GM23338 (cell line): ENCODE measurements at regions not wholly inside any gene's neighbourhood (a gene's known extent, or its start where the extent isn't known, plus 50 kb on each side); places are given as distances from the start of the nearest gene placed in this dataset.

Experiments
- ATAC-seq: fragments of 200-7000 bp; cut with Tn5 transposase; 3 replicates; pipeline ENCODE4 v1.9.1; 2020
- DNase-seq: peaks from one replicate; pipeline ENCODE4 v3.0.0-alpha.2; 2015; ENCODE audit warnings: low spot score
- H2AFZ ChIP-seq: fragments of 200-600 bp; sonication (generic); 2 replicates; pipeline ENCODE4 v1.8.0; 2016; ENCODE audit warnings: antibody characterized with exemption, mild to moderate bottlenecking, moderate library complexity
- H3F3A ChIP-seq: fragments of 200-600 bp; sonication (generic); replicated peaks from 2 replicates; pipeline ENCODE4 v1.8.0; 2017; ENCODE audit warnings: antibody characterized with exemption, mixed run types, low read depth
- H3K27ac ChIP-seq: fragments of 200-600 bp; sonication (generic); 2 replicates; pipeline ENCODE4 v1.6.1; 2016; ENCODE audit warnings: low read depth
- H3K27me3 ChIP-seq: fragments of 200-600 bp; sonication (generic); 2 replicates; pipeline ENCODE4 v1.8.0; 2016; ENCODE audit warnings: mild to moderate bottlenecking, mixed run types, moderate library complexity; ENCODE audit not compliant: insufficient read depth
- H3K36me3 ChIP-seq: fragments of 200-600 bp; sonication (generic); 2 replicates; pipeline ENCODE4 v1.8.0; 2016; ENCODE audit warnings: mild to moderate bottlenecking; ENCODE audit not compliant: insufficient read depth
- H3K4me1 ChIP-seq: fragments of 200-600 bp; sonication (generic); 2 replicates; pipeline ENCODE4 v1.8.0; 2016; ENCODE audit warnings: mild to moderate bottlenecking, moderate library complexity; ENCODE audit not compliant: insufficient read depth
- H3K4me2 ChIP-seq: fragments of 200-600 bp; sonication (generic); 2 replicates; pipeline ENCODE4 v1.7.1; 2017; ENCODE audit warnings: mixed run types
- H3K4me3 ChIP-seq: fragments of 200-600 bp; sonication (generic); 2 replicates; pipeline ENCODE4 v1.6.1; 2016; ENCODE audit warnings: mixed run types
- H3K79me2 ChIP-seq: fragments of 200-600 bp; sonication (generic); replicated peaks from 2 replicates; pipeline ENCODE4 v1.8.0; 2017; ENCODE audit warnings: mild to moderate bottlenecking; ENCODE audit not compliant: insufficient read depth
- H3K9me2 ChIP-seq: fragments of 200-600 bp; sonication (generic); 2 replicates; pipeline ENCODE4 v1.8.0; 2017; ENCODE audit not compliant: insufficient read depth
- H4K20me1 ChIP-seq: fragments of 200-600 bp; sonication (generic); replicated peaks from 2 replicates; pipeline ENCODE4 v1.8.0; 2017; ENCODE audit warnings: mild to moderate bottlenecking; ENCODE audit not compliant: insufficient read depth
- H3K27ac Mint-ChIP-seq: 2 replicates; pipeline ENCODE4 v1.8.0; 2020; ENCODE audit warnings: inconsistent platforms, mild to moderate bottlenecking, moderate library complexity, mixed read lengths
- H3K27me3 Mint-ChIP-seq: 3 replicates; pipeline ENCODE4 v1.8.0; 2022; ENCODE audit warnings: low read depth, mild to moderate bottlenecking, moderate library complexity, mixed read lengths, inconsistent platforms; ENCODE audit not compliant: insufficient read depth, poor library complexity
- H3K36me3 Mint-ChIP-seq: 3 replicates; pipeline ENCODE4 v1.8.0; 2021; ENCODE audit warnings: low read depth, mild to moderate bottlenecking, inconsistent platforms, moderate library complexity, mixed read lengths
- H3K4me1 Mint-ChIP-seq: 3 replicates; pipeline ENCODE4 v1.8.0; 2020; ENCODE audit warnings: mild to moderate bottlenecking, inconsistent platforms, mixed read lengths
- H3K4me3 Mint-ChIP-seq: 3 replicates; pipeline ENCODE4 v1.8.0; 2021; ENCODE audit warnings: moderate library complexity, mild to moderate bottlenecking, inconsistent platforms, mixed read lengths
- H3K9me3 Mint-ChIP-seq: 3 replicates; pipeline ENCODE4 v1.8.0; 2020; ENCODE audit warnings: moderate library complexity, mild to moderate bottlenecking, inconsistent platforms, mixed read lengths
- CREB1 ChIP-seq: fragments of 250-450 bp; sonication (Bioruptor Pico); IDR thresholded peaks from 2 replicates; pipeline ENCODE4 v1.5.0; 2020; ENCODE audit warnings: low read depth, mild to moderate bottlenecking, moderate library complexity
- EZH2 ChIP-seq: fragments of 200-600 bp; sonication (generic); IDR thresholded peaks from one replicate; pipeline ENCODE4 v1.8.0; 2017; ENCODE audit warnings: antibody characterized with exemption, mild to moderate bottlenecking, low read depth; ENCODE audit not compliant: unreplicated experiment
- EZH2phosphoT487 ChIP-seq: fragments of 200-600 bp; sonication (generic); IDR thresholded peaks from one replicate; pipeline ENCODE4 v1.8.1; 2018; ENCODE audit warnings: antibody characterized with exemption; ENCODE audit not compliant: unreplicated experiment
- JUNB ChIP-seq: IDR thresholded peaks from one replicate; pipeline ENCODE4 v1.6.1; 2016; ENCODE audit warnings: antibody characterized with exemption; ENCODE audit not compliant: unreplicated experiment
- NANOG ChIP-seq: IDR thresholded peaks from 2 replicates; pipeline ENCODE4 v1.6.1; 2016; ENCODE audit warnings: antibody characterized with exemption, borderline replicate concordance
- POLR2AphosphoS5 ChIP-seq: IDR thresholded peaks from 2 replicates; pipeline ENCODE4 v1.6.1; 2016; ENCODE audit warnings: antibody characterized with exemption, low read depth
- STAT1 ChIP-seq: IDR thresholded peaks from one replicate; pipeline ENCODE4 v1.6.1; 2016; ENCODE audit warnings: antibody characterized with exemption; ENCODE audit not compliant: unreplicated experiment
- ZNF114 ChIP-seq: fragments of 250-450 bp; sonication (Bioruptor Pico); IDR thresholded peaks from 2 replicates; pipeline ENCODE4 v1.5.0; 2020; ENCODE audit warnings: mild to moderate bottlenecking, moderate library complexity
- ZNF331 ChIP-seq: fragments of 250-450 bp; sonication (Bioruptor Pico); IDR thresholded peaks from 2 replicates; pipeline ENCODE4 v1.5.0; 2020; ENCODE audit warnings: low read depth, mild to moderate bottlenecking, moderate library complexity
- TF ChIP-seq, protein P1 (sequence below): IDR thresholded peaks from one replicate; pipeline ENCODE4 v1.6.1; 2018; ENCODE audit warnings: antibody characterized with exemption; ENCODE audit not compliant: unreplicated experiment
- TF ChIP-seq, protein P2 (sequence below), 2 experiments: fragments of 200-600 bp in 1 of 2; sonication (generic) in 1 of 2; conservative IDR thresholded peaks; 2 replicates each; pipeline versions ENCODE4 v1.5.1 to v1.6.1; 2016 to 2017; ENCODE audit warnings: antibody characterized with exemption in 2 of 2, low read depth in 2 of 2, mild to moderate bottlenecking in 2 of 2, moderate library complexity in 1 of 2
- TF ChIP-seq, protein P3 (sequence below): IDR thresholded peaks from 2 replicates; pipeline ENCODE4 v1.6.1; 2016; ENCODE audit warnings: antibody characterized with exemption
- TF ChIP-seq, protein P4 (sequence below): fragments of 250-450 bp; sonication (Bioruptor Pico); IDR thresholded peaks from 2 replicates; pipeline ENCODE4 v1.5.0; 2020; ENCODE audit warnings: mild to moderate bottlenecking, moderate library complexity

DNA sequence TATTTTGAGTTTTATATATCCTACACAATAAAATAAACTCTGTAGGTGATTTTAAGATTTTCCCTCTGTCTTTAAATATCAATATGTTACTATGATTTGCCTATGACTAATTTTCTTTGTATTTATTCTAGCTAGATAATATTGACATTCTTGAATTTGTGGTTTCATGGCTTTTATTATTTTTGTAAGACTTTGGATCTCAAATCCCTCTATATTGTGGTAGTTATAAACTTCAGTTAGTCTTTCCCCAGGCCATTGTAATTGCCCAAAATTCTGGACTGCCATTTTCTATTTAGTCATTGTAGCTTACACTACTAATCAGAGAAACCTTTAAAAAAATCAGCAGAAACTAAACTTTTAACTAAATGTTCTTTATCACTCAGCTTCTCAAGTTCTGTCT is 1559.3 kb upstream of the GBE1 start:
- no peaks in the 10 kb centered on the region for H3K36me3 Mint-ChIP-seq

More for the DNA sequence above, 1559.3 kb upstream of the GBE1 start:
- TF ChIP-seq STAT1 = no peak
- TF ChIP-seq, protein P1, sequence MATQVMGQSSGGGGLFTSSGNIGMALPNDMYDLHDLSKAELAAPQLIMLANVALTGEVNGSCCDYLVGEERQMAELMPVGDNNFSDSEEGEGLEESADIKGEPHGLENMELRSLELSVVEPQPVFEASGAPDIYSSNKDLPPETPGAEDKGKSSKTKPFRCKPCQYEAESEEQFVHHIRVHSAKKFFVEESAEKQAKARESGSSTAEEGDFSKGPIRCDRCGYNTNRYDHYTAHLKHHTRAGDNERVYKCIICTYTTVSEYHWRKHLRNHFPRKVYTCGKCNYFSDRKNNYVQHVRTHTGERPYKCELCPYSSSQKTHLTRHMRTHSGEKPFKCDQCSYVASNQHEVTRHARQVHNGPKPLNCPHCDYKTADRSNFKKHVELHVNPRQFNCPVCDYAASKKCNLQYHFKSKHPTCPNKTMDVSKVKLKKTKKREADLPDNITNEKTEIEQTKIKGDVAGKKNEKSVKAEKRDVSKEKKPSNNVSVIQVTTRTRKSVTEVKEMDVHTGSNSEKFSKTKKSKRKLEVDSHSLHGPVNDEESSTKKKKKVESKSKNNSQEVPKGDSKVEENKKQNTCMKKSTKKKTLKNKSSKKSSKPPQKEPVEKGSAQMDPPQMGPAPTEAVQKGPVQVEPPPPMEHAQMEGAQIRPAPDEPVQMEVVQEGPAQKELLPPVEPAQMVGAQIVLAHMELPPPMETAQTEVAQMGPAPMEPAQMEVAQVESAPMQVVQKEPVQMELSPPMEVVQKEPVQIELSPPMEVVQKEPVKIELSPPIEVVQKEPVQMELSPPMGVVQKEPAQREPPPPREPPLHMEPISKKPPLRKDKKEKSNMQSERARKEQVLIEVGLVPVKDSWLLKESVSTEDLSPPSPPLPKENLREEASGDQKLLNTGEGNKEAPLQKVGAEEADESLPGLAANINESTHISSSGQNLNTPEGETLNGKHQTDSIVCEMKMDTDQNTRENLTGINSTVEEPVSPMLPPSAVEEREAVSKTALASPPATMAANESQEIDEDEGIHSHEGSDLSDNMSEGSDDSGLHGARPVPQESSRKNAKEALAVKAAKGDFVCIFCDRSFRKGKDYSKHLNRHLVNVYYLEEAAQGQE = no peak
- TF ChIP-seq JUNB = no peak
- no peak for TF ChIP-seq CREB1 (CRISPR knock-in tag)
- no peak for TF ChIP-seq ZNF331 (CRISPR knock-in tag)
- TF ChIP-seq, protein P2, sequence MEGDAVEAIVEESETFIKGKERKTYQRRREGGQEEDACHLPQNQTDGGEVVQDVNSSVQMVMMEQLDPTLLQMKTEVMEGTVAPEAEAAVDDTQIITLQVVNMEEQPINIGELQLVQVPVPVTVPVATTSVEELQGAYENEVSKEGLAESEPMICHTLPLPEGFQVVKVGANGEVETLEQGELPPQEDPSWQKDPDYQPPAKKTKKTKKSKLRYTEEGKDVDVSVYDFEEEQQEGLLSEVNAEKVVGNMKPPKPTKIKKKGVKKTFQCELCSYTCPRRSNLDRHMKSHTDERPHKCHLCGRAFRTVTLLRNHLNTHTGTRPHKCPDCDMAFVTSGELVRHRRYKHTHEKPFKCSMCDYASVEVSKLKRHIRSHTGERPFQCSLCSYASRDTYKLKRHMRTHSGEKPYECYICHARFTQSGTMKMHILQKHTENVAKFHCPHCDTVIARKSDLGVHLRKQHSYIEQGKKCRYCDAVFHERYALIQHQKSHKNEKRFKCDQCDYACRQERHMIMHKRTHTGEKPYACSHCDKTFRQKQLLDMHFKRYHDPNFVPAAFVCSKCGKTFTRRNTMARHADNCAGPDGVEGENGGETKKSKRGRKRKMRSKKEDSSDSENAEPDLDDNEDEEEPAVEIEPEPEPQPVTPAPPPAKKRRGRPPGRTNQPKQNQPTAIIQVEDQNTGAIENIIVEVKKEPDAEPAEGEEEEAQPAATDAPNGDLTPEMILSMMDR (conservative IDR thresholded peaks at IDR 0.05; ENCODE audit: low read depth in 2 of 2) = no peak
- TF ChIP-seq, protein P3, sequence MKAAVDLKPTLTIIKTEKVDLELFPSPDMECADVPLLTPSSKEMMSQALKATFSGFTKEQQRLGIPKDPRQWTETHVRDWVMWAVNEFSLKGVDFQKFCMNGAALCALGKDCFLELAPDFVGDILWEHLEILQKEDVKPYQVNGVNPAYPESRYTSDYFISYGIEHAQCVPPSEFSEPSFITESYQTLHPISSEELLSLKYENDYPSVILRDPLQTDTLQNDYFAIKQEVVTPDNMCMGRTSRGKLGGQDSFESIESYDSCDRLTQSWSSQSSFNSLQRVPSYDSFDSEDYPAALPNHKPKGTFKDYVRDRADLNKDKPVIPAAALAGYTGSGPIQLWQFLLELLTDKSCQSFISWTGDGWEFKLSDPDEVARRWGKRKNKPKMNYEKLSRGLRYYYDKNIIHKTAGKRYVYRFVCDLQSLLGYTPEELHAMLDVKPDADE = no peak
- TF ChIP-seq, protein P4, sequence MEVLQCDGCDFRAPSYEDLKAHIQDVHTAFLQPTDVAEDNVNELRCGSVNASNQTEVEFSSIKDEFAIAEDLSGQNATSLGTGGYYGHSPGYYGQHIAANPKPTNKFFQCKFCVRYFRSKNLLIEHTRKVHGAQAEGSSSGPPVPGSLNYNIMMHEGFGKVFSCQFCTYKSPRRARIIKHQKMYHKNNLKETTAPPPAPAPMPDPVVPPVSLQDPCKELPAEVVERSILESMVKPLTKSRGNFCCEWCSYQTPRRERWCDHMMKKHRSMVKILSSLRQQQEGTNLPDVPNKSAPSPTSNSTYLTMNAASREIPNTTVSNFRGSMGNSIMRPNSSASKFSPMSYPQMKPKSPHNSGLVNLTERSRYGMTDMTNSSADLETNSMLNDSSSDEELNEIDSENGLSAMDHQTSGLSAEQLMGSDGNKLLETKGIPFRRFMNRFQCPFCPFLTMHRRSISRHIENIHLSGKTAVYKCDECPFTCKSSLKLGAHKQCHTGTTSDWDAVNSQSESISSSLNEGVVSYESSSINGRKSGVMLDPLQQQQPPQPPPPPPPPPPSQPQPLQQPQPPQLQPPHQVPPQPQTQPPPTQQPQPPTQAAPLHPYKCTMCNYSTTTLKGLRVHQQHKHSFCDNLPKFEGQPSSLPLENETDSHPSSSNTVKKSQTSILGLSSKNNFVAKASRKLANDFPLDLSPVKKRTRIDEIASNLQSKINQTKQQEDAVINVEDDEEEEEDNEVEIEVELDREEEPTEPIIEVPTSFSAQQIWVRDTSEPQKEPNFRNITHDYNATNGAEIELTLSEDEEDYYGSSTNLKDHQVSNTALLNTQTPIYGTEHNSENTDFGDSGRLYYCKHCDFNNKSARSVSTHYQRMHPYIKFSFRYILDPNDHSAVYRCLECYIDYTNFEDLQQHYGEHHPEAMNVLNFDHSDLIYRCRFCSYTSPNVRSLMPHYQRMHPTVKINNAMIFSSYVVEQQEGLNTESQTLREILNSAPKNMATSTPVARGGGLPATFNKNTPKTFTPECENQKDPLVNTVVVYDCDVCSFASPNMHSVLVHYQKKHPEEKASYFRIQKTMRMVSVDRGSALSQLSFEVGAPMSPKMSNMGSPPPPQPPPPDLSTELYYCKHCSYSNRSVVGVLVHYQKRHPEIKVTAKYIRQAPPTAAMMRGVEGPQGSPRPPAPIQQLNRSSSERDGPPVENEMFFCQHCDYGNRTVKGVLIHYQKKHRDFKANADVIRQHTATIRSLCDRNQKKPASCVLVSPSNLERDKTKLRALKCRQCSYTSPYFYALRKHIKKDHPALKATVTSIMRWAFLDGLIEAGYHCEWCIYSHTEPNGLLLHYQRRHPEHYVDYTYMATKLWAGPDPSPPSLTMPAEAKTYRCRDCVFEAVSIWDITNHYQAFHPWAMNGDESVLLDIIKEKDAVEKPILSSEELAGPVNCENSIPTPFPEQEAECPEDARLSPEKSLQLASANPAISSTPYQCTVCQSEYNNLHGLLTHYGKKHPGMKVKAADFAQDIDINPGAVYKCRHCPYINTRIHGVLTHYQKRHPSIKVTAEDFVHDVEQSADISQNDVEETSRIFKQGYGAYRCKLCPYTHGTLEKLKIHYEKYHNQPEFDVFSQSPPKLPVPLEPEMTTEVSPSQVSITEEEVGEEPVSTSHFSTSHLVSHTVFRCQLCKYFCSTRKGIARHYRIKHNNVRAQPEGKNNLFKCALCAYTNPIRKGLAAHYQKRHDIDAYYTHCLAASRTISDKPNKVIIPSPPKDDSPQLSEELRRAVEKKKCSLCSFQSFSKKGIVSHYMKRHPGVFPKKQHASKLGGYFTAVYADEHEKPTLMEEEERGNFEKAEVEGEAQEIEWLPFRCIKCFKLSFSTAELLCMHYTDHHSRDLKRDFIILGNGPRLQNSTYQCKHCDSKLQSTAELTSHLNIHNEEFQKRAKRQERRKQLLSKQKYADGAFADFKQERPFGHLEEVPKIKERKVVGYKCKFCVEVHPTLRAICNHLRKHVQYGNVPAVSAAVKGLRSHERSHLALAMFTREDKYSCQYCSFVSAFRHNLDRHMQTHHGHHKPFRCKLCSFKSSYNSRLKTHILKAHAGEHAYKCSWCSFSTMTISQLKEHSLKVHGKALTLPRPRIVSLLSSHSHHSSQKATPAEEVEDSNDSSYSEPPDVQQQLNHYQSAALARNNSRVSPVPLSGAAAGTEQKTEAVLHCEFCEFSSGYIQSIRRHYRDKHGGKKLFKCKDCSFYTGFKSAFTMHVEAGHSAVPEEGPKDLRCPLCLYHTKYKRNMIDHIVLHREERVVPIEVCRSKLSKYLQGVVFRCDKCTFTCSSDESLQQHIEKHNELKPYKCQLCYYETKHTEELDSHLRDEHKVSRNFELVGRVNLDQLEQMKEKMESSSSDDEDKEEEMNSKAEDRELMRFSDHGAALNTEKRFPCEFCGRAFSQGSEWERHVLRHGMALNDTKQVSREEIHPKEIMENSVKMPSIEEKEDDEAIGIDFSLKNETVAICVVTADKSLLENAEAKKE (CRISPR knock-in tag) = no peak
- no peak for TF ChIP-seq POLR2AphosphoS5
- no peak for TF ChIP-seq EZH2phosphoT487
- TF ChIP-seq ZNF114 (CRISPR knock-in tag) = no peak
- no peak for TF ChIP-seq NANOG
- TF ChIP-seq EZH2 = no peak
- Histone ChIP-seq H3K4me1 (peaks cover 10% of the 10 kb centered on the region), H3K9me2 (peaks cover 6% of the 10 kb centered on the region; the same call in 1 of the 2 replicates), H3K4me2 (no peak overlapping the region), H3K27ac (no peak overlapping the region), H3K27me3 (no peaks in the 10 kb centered on the region), H3K79me2 (no peaks in the 10 kb centered on the region), H3K4me3 (no peak overlapping the region), H2AFZ (no peak overlapping the region), H4K20me1 (no peaks in the 10 kb centered on the region), H3F3A (no peaks in the 10 kb centered on the region), H3K36me3 (no peaks in the 10 kb centered on the region)
- Mint-ChIP-seq H3K27ac (no peak overlapping the region), H3K4me1 (peaks cover 15% of the 10 kb centered on the region), H3K9me3 (no peaks in the 10 kb centered on the region), H3K4me3 (no peak overlapping the region), H3K27me3 (no peaks in the 10 kb centered on the region)
- ATAC-seq = no peak
- DNase-seq = no peak
